IPS-15b (cell line): ENCODE measurements at regions not wholly inside any gene's neighbourhood (a gene's known extent, or its start where the extent isn't known, plus 50 kb on each side); places are given as distances from the start of the nearest gene placed in this dataset.

Source experiments
- H3K27me3 ChIP-seq: one replicate; pipeline ENCODE4 v1.6.1; 2013; ENCODE audit warnings: low read length; ENCODE audit not compliant: control insufficient read depth, insufficient read depth
- H3K36me3 ChIP-seq: one replicate; pipeline ENCODE4 v1.6.1; 2013; ENCODE audit warnings: low read length; ENCODE audit not compliant: control insufficient read depth, insufficient read depth
- H3K4me1 ChIP-seq: one replicate; pipeline ENCODE4 v1.6.1; 2013; ENCODE audit warnings: mild to moderate bottlenecking, low read length; ENCODE audit not compliant: control insufficient read depth, insufficient read depth
- H3K4me3 ChIP-seq: one replicate; pipeline ENCODE4 v1.5.1; 2013; ENCODE audit warnings: low read depth, low read length
- H3K9ac ChIP-seq: one replicate; pipeline ENCODE4 v1.6.1; 2013; ENCODE audit warnings: low read depth, mild to moderate bottlenecking, low read length
- H3K9me3 ChIP-seq: one replicate; pipeline ENCODE4 v1.6.1; 2013; ENCODE audit warnings: mild to moderate bottlenecking, low read length; ENCODE audit not compliant: control insufficient read depth, insufficient read depth

- H3K36me3 ChIP-seq = no peaks in the 10 kb centered on the region
- H3K9ac ChIP-seq = no peak overlapping the region
- H3K4me3 ChIP-seq = no peak overlapping the region
- no peaks in the 10 kb centered on the region for H3K9me3 ChIP-seq
- H3K4me1 ChIP-seq = no peaks in the 10 kb centered on the region
- H3K27me3 ChIP-seq = no peaks in the 10 kb centered on the region
Observed at GRCh38 chr13:104593251-104593576, 1527.0 kb upstream of the SLC10A2 start.

GRCh38 chr13:104592545-104593250 is 1526.5 kb upstream of the SLC10A2 start:
- Histone ChIP-seq H3K4me1 (no peaks in the 10 kb centered on the region), H3K9me3 (no peaks in the 10 kb centered on the region), H3K27me3 (no peaks in the 10 kb centered on the region), H3K9ac (no peak overlapping the region), H3K4me3 (no peak overlapping the region), H3K36me3 (no peaks in the 10 kb centered on the region)

- Histone ChIP-seq H3K4me3 (no peak overlapping the region), H3K4me1 (no peaks in the 10 kb centered on the region), H3K36me3 (no peaks in the 10 kb centered on the region), H3K9me3 (no peaks in the 10 kb centered on the region), H3K27me3 (no peaks in the 10 kb centered on the region), H3K9ac (no peak overlapping the region)
Observed at GRCh38 chr13:104592127-104592526, 1525.9 kb upstream of the SLC10A2 start.

GRCh38 chr13:104586051-104586746 is 1520.0 kb upstream of the SLC10A2 start:
- Histone ChIP-seq H3K9me3 (no peaks in the 10 kb centered on the region), H3K27me3 (no peaks in the 10 kb centered on the region), H3K36me3 (no peaks in the 10 kb centered on the region), H3K4me1 (no peaks in the 10 kb centered on the region), H3K4me3 (no peak overlapping the region), H3K9ac (no peak overlapping the region)

GRCh38 chr13:104584481-104584880 is 1518.3 kb upstream of the SLC10A2 start:
- Histone ChIP-seq H3K27me3 (no peaks in the 10 kb centered on the region), H3K9ac (no peak overlapping the region), H3K4me3 (no peak overlapping the region), H3K4me1 (no peaks in the 10 kb centered on the region), H3K36me3 (no peaks in the 10 kb centered on the region), H3K9me3 (no peaks in the 10 kb centered on the region)

- no peaks in the 10 kb centered on the region for H3K4me1 ChIP-seq
- no peaks in the 10 kb centered on the region for H3K36me3 ChIP-seq
- H3K9me3 ChIP-seq = no peaks in the 10 kb centered on the region
- H3K9ac ChIP-seq = no peak overlapping the region
- no peaks in the 10 kb centered on the region for H3K27me3 ChIP-seq
- no peak overlapping the region for H3K4me3 ChIP-seq
Observed at GRCh38 chr13:104580931-104581330, 1514.7 kb upstream of the SLC10A2 start.

GRCh38 chr13:104577071-104577815 is 1511.0 kb upstream of the SLC10A2 start:
- Histone ChIP-seq H3K9me3 (no peaks in the 10 kb centered on the region), H3K9ac (no peak overlapping the region), H3K4me3 (no peak overlapping the region), H3K27me3 (no peaks in the 10 kb centered on the region), H3K4me1 (no peaks in the 10 kb centered on the region), H3K36me3 (no peaks in the 10 kb centered on the region)

- H3K36me3 ChIP-seq = no peaks in the 10 kb centered on the region
Observed at GRCh38 chr13:104571893-104572229, 1505.6 kb upstream of the SLC10A2 start.

GRCh38 chr13:104571161-104571892 is 1505.1 kb upstream of the SLC10A2 start:
- Histone ChIP-seq H3K4me3 (no peak overlapping the region), H3K9me3 (no peaks in the 10 kb centered on the region), H3K4me1 (no peaks in the 10 kb centered on the region), H3K9ac (no peak overlapping the region), H3K27me3 (no peaks in the 10 kb centered on the region), H3K36me3 (no peaks in the 10 kb centered on the region)

More at GRCh38 chr13:104571893-104572229, 1505.6 kb upstream of the SLC10A2 start:
- H3K4me3 ChIP-seq = no peak overlapping the region
- H3K27me3 ChIP-seq = no peaks in the 10 kb centered on the region
- no peak overlapping the region for H3K9ac ChIP-seq
- H3K4me1 ChIP-seq = no peaks in the 10 kb centered on the region
- no peaks in the 10 kb centered on the region for H3K9me3 ChIP-seq

- Histone ChIP-seq H3K4me1 (no peaks in the 10 kb centered on the region), H3K4me3 (no peak overlapping the region), H3K9me3 (no peaks in the 10 kb centered on the region), H3K36me3 (no peaks in the 10 kb centered on the region), H3K27me3 (no peaks in the 10 kb centered on the region), H3K9ac (no peak overlapping the region)
Observed at GRCh38 chr13:104567114-104567513, 1500.9 kb upstream of the SLC10A2 start.

- Histone ChIP-seq H3K4me1 (no peaks in the 10 kb centered on the region), H3K9me3 (no peaks in the 10 kb centered on the region), H3K9ac (no peak overlapping the region), H3K4me3 (no peak overlapping the region), H3K27me3 (no peaks in the 10 kb centered on the region), H3K36me3 (no peaks in the 10 kb centered on the region)
Observed at GRCh38 chr13:104565888-104566287, 1499.7 kb upstream of the SLC10A2 start.
